Upper lobe of right lung (tissue), 1 donor: ENCODE measurements at regions not wholly inside any gene's neighbourhood (a gene's known extent, or its start where the extent isn't known, plus 50 kb on each side); places are given as distances from the start of the nearest gene placed in this dataset.

Experiments used
- ATAC-seq: fragments of 200-7000 bp; cut with Tn5 transposase; one replicate; pipeline ENCODE4 v1.9.1; 2020; ENCODE audit warnings: mild to moderate bottlenecking, moderate library complexity
- DNase-seq: peaks from one replicate; pipeline ENCODE4 v3.0.0-alpha.2; 2020
- H3K27ac ChIP-seq: fragments of 200-600 bp; one replicate; pipeline ENCODE4 v1.8.0; 2022
- H3K27me3 ChIP-seq: fragments of 200-600 bp; one replicate; pipeline ENCODE4 v1.8.0; 2022; ENCODE audit warnings: mild to moderate bottlenecking
- H3K36me3 ChIP-seq: fragments of 200-600 bp; one replicate; pipeline ENCODE4 v1.8.0; 2022
- H3K4me1 ChIP-seq: fragments of 200-600 bp; one replicate; pipeline ENCODE4 v1.8.0; 2022
- H3K4me3 ChIP-seq: fragments of 200-600 bp; one replicate; pipeline ENCODE4 v1.8.0; 2022; ENCODE audit warnings: mild to moderate bottlenecking
- H3K9me3 ChIP-seq: fragments of 200-600 bp; one replicate; pipeline ENCODE4 v1.8.0; 2022
- CTCF ChIP-seq: fragments of 200-600 bp; IDR thresholded peaks from one replicate; pipeline ENCODE4 v1.8.0; 2022; ENCODE audit warnings: antibody characterized with exemption
- intact Hi-C: fragments of 100-400 bp; cut with DNase I; formaldehyde crosslinking; loops from one replicate; pipeline ENCODE4 v1.11.0; 2022
- donor health status: DM: no; HTN: yes; CAD: no; lungs with severe emphysema.

GRCh38 chr16:54677308-54677950 is 253.2 kb upstream of the IRX5 start:
- TF ChIP-seq CTCF, result no peak
- DNase-seq (no peak), ATAC-seq (no peak)
- H3K4me1 ChIP-seq, result no peaks in the 10 kb centered on the region
- no peaks in the 10 kb centered on the region for H3K36me3 ChIP-seq
- no peaks in the 10 kb centered on the region for H3K27me3 ChIP-seq
- no peak overlapping the region for H3K4me3 ChIP-seq
- no peaks in the 10 kb centered on the region for H3K9me3 ChIP-seq
- no peak overlapping the region for H3K27ac ChIP-seq
- intact Hi-C loops, result no loop called here

GRCh38 chr16:54673313-54673712 is 257.4 kb upstream of the IRX5 start:
- Histone ChIP-seq H3K9me3 (no peaks in the 10 kb centered on the region), H3K4me1 (no peaks in the 10 kb centered on the region), H3K36me3 (no peaks in the 10 kb centered on the region), H3K4me3 (no peak overlapping the region), H3K27ac (no peak overlapping the region), H3K27me3 (no peaks in the 10 kb centered on the region)
- DNase-seq (no peak), ATAC-seq (no peak)
- intact Hi-C loops, result no loop called here
- TF ChIP-seq CTCF, result no peak

GRCh38 chr16:54672500-54672899 is 258.2 kb upstream of the IRX5 start:
- H3K4me1 ChIP-seq, result no peaks in the 10 kb centered on the region
- H3K4me3 ChIP-seq, result no peak overlapping the region
- TF ChIP-seq CTCF, result no peak
- DNase-seq, result no peak
- no peaks in the 10 kb centered on the region for H3K36me3 ChIP-seq
- ATAC-seq, result no peak
- intact Hi-C loops, result no loop called here
- no peaks in the 10 kb centered on the region for H3K9me3 ChIP-seq
- no peaks in the 10 kb centered on the region for H3K27me3 ChIP-seq
- no peak overlapping the region for H3K27ac ChIP-seq

DNA sequence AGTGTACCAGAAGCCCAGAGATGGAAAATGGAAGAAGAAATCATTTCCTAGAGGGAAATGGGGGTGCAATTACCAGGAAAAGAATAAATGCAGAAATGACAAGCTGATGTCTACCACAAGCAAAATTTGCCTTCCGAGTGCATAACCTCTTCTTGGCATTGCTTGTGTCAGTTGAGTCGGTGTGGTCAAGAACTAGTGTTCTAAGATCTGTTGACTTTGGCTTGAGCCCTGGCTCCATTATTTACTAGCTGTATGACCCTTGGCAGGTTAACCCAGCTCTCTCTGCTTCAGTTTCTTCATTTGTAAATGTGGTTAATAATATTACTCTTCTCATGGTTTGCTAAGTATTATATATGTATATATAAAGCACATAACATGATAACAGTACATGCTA is 273.0 kb upstream of the IRX5 start:
- H3K27ac ChIP-seq, result no peak overlapping the region
- no peak for DNase-seq
- H3K9me3 ChIP-seq, result no peaks in the 10 kb centered on the region
- intact Hi-C loops, result no loop called here
- peaks cover 16% of the 10 kb centered on the region for H3K4me1 ChIP-seq
- H3K27me3 ChIP-seq, result no peaks in the 10 kb centered on the region
- peak; percentile 28 for ATAC-seq
- no peak overlapping the region for H3K4me3 ChIP-seq
- TF ChIP-seq CTCF, result no peak
- no peaks in the 10 kb centered on the region for H3K36me3 ChIP-seq

DNA sequence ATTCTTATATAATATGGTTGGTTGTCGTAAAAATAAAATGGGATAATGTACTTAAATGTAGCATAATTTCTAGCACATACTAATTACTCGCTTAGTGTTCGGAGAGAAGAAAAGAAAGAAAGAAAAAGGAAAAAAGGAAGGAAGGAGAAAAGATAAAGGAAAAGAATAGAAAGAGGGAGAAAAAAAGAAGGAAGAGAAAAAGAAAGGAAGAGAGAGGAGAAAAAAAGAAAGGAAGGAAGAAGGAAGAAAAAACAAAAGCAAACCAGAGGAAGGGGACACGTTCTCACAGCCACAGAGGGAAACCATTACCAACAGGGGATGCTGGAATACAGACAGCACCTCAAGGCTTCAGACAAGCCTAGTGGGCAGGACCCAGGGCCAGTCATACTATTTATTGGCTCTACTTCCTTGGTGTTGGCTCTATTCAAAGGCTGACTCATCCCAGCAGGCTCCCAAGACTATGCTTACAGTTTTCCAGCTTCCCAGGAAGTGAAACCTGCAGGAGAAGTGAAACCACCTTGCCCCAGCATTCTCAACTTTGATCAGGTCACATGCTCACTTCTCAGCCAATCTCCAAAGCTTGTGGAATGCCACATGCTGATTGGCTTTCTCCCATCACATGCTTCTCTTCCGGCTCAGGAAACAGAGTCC is 273.5 kb upstream of the IRX5 start:
- Histone ChIP-seq H3K27me3 (no peaks in the 10 kb centered on the region), H3K9me3 (no peaks in the 10 kb centered on the region), H3K4me3 (no peak overlapping the region), H3K36me3 (no peaks in the 10 kb centered on the region), H3K4me1 (peaks cover 16% of the 10 kb centered on the region), H3K27ac (no peak overlapping the region)
- ATAC-seq (peak; percentile 84), DNase-seq (no peak)
- intact Hi-C loops, result no loop called here
- no peak for TF ChIP-seq CTCF
